Posterior cingulate gyrus (tissue), 11 donors: ENCODE measurements at regions not wholly inside any gene's neighbourhood (a gene's known extent, or its start where the extent isn't known, plus 50 kb on each side); places are given as distances from the start of the nearest gene placed in this dataset.

Experiments used
- DNase-seq, 10 donors: peaks; one replicate each; pipeline versions ENCODE4 v3.0.0 to v3.0.0-alpha.2; 2020 to 2021; ENCODE audit warnings: mixed read lengths in 3 of 10
- intact Hi-C: fragments of 100-400 bp; cut with DNase I; formaldehyde crosslinking; loops from one replicate; pipeline ENCODE4 v1.15.1; 2023

DNA sequence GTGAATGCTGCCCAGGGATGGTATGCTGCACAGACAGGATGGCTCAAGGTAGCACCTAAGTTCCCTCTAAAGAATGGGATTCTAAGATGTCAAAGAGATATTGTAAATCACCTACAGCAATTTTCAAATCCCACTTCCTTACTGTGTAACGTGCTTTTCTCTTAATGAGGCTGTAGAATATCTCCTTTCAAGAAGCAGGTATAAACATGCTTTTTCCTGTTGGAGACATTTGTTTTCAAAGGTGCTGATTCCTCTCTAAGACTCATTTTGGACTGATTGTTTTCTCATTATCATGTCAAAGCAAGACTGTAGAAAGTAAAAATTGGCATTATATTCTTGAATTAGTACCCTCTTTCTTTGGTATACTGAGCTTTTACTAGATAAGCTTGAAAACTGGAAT lies 412.6 kb upstream of the PAPPA start:
- intact Hi-C loops: no loop called here
- DNase-seq: no peak

DNA sequence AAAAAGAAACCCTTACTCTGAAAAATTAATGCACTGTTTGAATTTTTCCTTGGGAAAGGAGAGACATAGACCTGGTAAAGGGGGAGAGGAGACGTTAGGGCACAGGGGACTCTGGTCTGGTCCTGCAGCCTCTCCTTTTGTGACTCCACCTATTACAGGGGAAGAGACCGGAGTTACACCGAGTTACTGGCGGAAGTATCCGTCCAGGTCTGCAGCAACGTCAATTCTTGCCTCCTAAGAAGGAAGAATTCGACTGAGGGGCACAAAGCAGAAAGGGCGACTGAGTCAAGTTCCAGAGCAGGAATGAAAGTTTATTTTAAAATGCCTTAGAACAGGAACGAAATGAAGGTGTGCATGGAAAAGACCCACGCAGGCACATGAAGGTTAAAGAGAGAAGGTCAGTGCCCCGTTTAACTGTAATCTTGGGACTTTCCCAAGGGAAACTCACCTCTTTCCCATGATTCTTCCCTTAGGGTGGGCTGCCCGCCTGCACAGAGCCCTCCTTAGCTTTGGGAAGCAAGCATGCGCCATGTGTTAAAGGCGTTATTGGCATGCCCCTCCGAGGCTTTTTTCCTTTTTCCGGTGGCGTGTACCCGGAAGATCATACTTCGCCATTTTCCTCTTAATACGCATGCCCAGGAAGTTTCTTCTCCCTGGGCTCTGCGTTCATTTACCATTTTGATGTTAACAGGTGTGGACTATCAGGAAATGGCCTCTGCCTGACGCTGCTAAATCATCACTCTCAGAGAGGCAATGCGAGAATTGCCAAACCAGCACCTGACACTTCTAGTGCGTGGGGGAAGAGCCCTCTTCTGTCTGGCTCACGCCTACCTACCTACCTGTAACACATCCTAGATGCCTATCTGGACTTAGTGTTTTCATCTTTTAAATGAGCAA lies 409.6 kb upstream of the PAPPA start:
- DNase-seq: peak in 1 of 10 donors; percentile 57
- intact Hi-C loops: no loop called here

DNA sequence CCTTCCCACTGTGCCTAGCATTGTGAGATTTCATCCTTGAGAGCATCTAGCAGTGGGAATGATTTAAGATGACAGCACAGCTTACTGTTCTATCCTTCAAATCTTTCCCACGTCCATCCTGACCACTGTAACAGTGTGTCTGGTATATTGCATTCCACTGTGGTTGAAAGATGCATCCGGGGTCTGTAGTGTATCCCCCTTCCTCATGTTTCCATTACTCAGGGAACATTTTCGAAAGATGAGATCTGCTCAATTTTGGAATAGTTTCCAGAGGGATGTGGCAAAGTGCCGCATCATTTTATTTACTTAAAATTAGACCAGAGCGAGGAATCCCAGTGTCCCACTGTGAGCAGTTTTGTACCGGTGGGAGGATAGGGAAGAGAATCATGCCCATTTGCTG lies 407.1 kb upstream of the PAPPA start:
- intact Hi-C loops: no loop called here

DNA sequence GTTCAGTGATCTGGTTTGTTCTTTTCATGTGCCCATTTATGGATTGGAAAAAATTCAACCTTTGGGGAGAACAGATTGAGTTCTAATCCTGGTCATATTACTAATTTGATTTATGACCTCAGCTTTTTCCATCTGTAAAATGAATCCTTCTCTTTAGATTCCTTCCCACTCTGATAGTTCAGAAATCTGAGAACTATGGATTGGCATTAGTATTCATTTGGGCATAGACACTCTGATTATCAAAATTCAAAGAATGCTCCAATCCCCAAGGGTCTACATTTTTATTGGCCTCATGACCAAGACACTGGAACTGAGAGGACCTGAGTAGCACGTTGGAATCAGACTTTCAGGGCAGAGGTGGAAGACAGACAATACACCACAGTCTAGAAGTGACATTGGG lies 405.9 kb upstream of the PAPPA start:
- intact Hi-C loops: no loop called here
- DNase-seq: no peak

More for the DNA sequence above, 407.1 kb upstream of the PAPPA start:
- DNase-seq: no peak

- intact Hi-C loops: no loop called here
- no peak for DNase-seq
These were observed 396.9 kb upstream of the PAPPA start for GRCh38 chr9:115756736-115757135.

GRCh38 chr9:115757461-115757860 lies 396.1 kb upstream of the PAPPA start:
- intact Hi-C loops: no loop called here

GRCh38 chr9:115758441-115758840 lies 395.1 kb upstream of the PAPPA start:
- intact Hi-C loops: no loop called here

More at GRCh38 chr9:115757461-115757860, 396.1 kb upstream of the PAPPA start:
- DNase-seq: no peak

GRCh38 chr9:115759426-115759825 lies 394.2 kb upstream of the PAPPA start:
- DNase-seq: no peak
- intact Hi-C loops: no loop called here

More at GRCh38 chr9:115758441-115758840, 395.1 kb upstream of the PAPPA start:
- no peak for DNase-seq

- DNase-seq: no peak
- intact Hi-C loops: no loop called here
These were observed 388.9 kb upstream of the PAPPA start for GRCh38 chr9:115764645-115765044.

- DNase-seq: no peak
- intact Hi-C loops: no loop called here
These were observed 388.5 kb upstream of the PAPPA start for GRCh38 chr9:115765060-115765459.

- intact Hi-C loops: no loop called here
- no peak for DNase-seq
These were observed 387.1 kb upstream of the PAPPA start for GRCh38 chr9:115766370-115766955.

GRCh38 chr9:115770521-115770920 lies 383.1 kb upstream of the PAPPA start:
- intact Hi-C loops: no loop called here
- DNase-seq: no peak

DNA sequence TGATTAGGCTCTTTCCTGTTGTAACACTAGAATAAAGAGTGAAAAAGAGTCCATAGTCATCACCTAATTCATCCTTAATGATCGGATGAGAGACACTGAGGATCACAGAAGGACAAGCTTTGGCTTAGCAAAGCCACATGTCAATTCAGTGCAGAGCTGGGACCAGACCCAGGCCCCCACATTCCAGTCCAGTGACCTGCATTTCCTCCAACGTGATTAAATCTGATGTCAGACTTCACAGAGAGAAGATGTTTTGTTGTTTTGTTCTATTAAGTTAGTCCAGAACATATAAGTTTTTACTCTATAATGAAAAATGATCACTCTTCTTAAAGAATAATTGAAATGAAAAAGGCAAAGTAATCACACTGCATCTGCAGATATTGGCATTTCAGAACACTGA lies 377.9 kb upstream of the PAPPA start:
- DNase-seq: no peak
- intact Hi-C loops: no loop called here

DNA sequence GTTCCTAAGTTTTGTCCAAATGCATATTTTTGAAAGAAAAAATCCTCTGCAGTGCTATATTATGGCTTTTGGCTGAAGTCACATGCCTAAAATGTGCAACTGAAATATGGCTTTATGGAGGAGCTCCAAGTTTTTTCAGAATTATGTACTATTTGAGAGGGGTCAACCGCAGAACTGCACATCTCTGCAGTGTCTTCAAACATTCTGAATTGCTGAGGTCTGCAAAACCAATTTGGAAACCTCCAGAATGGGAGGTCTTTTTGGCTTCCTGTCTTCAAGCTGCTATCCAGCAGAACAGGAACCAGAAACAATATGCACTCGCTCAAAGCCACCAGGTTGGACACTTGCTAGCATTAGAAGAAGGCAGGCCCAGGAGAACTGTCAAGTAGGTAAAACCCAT lies 376.0 kb upstream of the PAPPA start:
- intact Hi-C loops: no loop called here

GRCh38 chr9:115781070-115781736 lies 372.4 kb upstream of the PAPPA start:
- intact Hi-C loops: no loop called here
- no peak for DNase-seq

More for the DNA sequence above, 376.0 kb upstream of the PAPPA start:
- DNase-seq: no peak

GRCh38 chr9:115786321-115786720 lies 367.3 kb upstream of the PAPPA start:
- no peak for DNase-seq
- intact Hi-C loops: no loop called here

GRCh38 chr9:115790520-115790919 lies 363.1 kb upstream of the PAPPA start:
- intact Hi-C loops: loop anchor here (2.0 kb wide), 1 partner anchor 74 kb away; no protein-coding TSS in a partner anchor
- DNase-seq: no peak

DNA sequence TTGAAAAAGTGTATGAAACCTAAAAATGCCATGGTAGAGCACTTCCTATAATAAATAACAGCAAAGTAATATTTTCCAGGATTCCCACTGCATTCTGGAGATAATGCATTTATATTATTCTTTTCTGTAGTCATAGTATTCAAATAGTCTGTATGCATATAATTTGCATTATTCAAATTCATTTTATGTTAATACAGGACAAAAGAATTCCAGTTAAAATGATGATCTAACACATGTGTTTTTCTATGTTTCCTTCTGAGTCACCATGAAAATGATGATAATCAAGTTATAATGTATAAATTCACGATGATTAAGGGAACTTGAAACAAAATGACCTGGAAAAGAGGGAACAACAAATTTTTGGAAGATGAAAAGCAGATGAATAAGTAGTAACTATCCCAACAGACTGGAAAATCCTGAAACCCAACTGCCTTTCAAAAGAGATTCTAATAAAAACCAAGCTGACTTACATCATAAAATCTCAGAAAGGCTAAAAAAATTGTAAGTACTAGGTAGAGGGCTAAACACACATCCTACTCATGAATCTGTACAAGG lies 358.6 kb upstream of the PAPPA start:
- DNase-seq: no peak
- intact Hi-C loops: no loop called here

GRCh38 chr9:115799734-115800133 lies 353.9 kb upstream of the PAPPA start:
- DNase-seq: no peak
- intact Hi-C loops: no loop called here

DNA sequence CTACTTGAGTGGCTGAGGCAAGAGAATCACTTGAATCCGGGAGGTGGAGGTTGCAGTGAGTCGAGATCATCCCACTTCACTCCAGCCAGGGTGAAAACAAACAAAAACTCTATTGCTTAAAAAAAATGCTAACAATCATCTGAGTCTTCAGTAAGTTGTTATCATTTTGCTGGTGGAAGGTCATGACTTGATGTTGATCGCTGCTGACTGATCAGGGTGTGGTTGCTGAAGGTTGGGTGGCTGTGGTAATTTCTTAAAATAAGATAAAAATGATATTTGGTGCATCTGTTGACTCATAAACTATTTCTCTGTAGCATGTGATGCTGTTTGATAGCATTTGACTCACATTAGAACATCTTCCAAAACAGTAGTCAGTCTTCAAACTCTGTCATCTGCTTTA lies 349.4 kb upstream of the PAPPA start:
- no peak for DNase-seq
- intact Hi-C loops: no loop called here

DNA sequence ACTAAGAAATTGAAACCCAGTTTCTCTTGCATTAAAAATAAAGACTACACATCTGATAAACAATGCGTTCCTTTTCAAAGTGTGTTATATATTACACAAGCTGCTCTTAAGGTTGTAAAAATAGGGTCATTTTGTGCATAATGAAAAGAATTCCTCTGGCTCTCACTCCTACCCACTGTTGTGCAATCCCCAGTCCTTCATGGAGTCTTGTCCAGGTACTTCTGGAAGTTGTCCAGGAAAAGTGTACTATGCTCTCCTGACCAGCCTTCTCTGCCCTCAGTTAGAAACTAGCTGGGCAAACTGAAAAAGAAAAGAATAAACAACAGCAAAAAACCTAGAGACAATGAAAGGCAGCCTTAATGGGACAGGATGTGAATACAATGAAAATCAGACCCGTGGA lies 345.5 kb upstream of the PAPPA start:
- intact Hi-C loops: no loop called here
- DNase-seq: no peak
